ENCODE measurements at regions not wholly inside any gene's neighbourhood (a gene's known extent, or its start where the extent isn't known, plus 50 kb on each side); places are given as distances from the start of the nearest gene placed in this dataset.
A peak's percentile ranks its signal among the peaks of the same experiment; 100 is the strongest.

DNA sequence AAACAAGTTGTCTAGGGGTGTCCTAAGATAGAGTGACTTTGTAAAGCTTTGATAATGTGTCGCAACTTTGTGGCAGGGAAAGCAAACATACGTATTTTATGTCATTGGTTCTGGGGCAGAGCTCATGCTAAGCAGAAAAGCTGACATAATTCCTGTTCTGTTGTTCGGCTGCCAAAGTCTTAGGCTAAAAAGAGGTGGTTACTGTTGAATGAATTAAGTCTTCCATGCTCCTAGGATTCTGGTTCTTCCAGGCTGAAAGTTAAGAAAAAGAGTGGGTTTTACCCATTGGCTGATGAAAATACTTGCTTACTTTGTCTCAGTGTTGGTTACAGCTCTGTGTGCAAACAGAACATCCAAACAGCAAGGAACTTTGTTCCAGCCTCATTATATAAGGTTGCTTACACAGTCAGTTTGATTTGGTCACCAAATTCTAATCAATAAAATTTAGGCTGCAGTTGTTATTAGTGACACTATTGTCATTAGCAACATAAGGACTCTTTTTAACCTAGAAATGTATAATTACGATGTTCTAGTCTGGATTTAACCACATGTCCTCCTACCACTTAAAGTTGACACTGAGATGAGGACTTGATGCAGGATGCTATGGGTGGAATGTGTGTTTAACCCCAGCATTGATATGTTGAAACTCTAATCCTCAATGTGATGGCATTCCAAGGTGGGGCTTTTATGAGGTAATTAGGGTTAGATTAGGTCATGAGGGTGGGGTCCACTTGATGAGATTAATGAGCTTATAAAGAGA lies 114.0 kb upstream of the GOT2 start (continued):
- no peak for TF ChIP-seq SP5 (CRISPR knock-in tag; IDR thresholded peaks at IDR 0.05; ENCODE audit: borderline replicate concordance, low read depth)
- no peak for TF ChIP-seq ZNF337 (CRISPR knock-in tag; IDR thresholded peaks at IDR 0.05; ENCODE audit: borderline replicate concordance, low read depth)
- TF ChIP-seq EEA1 (CRISPR knock-in tag; IDR thresholded peaks at IDR 0.05; ENCODE audit: borderline replicate concordance): no peak
- no peak for TF ChIP-seq ZNF605 (CRISPR knock-in tag; IDR thresholded peaks at IDR 0.05)
- no peak for TF ChIP-seq ZSCAN9 (CRISPR knock-in tag; IDR thresholded peaks at IDR 0.05; ENCODE audit: borderline replicate concordance)
- TF ChIP-seq DNMT3B (CRISPR knock-in tag; conservative IDR thresholded peaks at IDR 0.05): no peak
- TF ChIP-seq, protein P1, sequence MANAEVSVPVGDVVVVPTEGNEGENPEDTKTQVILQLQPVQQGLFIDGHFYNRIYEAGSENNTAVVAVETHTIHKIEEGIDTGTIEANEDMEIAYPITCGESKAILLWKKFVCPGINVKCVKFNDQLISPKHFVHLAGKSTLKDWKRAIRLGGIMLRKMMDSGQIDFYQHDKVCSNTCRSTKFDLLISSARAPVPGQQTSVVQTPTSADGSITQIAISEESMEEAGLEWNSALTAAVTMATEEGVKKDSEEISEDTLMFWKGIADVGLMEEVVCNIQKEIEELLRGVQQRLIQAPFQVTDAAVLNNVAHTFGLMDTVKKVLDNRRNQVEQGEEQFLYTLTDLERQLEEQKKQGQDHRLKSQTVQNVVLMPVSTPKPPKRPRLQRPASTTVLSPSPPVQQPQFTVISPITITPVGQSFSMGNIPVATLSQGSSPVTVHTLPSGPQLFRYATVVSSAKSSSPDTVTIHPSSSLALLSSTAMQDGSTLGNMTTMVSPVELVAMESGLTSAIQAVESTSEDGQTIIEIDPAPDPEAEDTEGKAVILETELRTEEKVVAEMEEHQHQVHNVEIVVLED (CRISPR knock-in tag; IDR thresholded peaks at IDR 0.05; ENCODE audit: borderline replicate concordance): no peak
- no peak for TF ChIP-seq USF2 (IDR thresholded peaks at IDR 0.05; ENCODE audit: low read depth, low read length)
- no peak for TF ChIP-seq USF2 (CRISPR knock-in tag; IDR thresholded peaks at IDR 0.05; ENCODE audit: borderline replicate concordance)
- no peak for TF ChIP-seq ZNF34 (CRISPR knock-in tag; IDR thresholded peaks at IDR 0.05; ENCODE audit: borderline replicate concordance)
- peak in 1 of 2 experiments; percentile 3; a peak in 1 of 4 replicates for TF ChIP-seq EP300 (IDR thresholded peaks at IDR 0.05; ENCODE audit: low read depth in 2 of 2, low read length in 2 of 2)
- no peak for TF ChIP-seq EP300 (CRISPR knock-in tag; IDR thresholded peaks at IDR 0.05; ENCODE audit: borderline replicate concordance)
- TF ChIP-seq SOX6 (IDR thresholded peaks at IDR 0.05): no peak
- TF ChIP-seq SOX6 (CRISPR knock-in tag; IDR thresholded peaks at IDR 0.05): peak; percentile 79
- TF ChIP-seq ZBTB7A (CRISPR knock-in tag; IDR thresholded peaks at IDR 0.05): no peak
- TF ChIP-seq U2AF2 (IDR thresholded peaks at IDR 0.05; ENCODE audit: low read depth, low read length): no peak
- no peak for TF ChIP-seq STAG1 (CRISPR knock-in tag; IDR thresholded peaks at IDR 0.05)
- TF ChIP-seq, protein P2, sequence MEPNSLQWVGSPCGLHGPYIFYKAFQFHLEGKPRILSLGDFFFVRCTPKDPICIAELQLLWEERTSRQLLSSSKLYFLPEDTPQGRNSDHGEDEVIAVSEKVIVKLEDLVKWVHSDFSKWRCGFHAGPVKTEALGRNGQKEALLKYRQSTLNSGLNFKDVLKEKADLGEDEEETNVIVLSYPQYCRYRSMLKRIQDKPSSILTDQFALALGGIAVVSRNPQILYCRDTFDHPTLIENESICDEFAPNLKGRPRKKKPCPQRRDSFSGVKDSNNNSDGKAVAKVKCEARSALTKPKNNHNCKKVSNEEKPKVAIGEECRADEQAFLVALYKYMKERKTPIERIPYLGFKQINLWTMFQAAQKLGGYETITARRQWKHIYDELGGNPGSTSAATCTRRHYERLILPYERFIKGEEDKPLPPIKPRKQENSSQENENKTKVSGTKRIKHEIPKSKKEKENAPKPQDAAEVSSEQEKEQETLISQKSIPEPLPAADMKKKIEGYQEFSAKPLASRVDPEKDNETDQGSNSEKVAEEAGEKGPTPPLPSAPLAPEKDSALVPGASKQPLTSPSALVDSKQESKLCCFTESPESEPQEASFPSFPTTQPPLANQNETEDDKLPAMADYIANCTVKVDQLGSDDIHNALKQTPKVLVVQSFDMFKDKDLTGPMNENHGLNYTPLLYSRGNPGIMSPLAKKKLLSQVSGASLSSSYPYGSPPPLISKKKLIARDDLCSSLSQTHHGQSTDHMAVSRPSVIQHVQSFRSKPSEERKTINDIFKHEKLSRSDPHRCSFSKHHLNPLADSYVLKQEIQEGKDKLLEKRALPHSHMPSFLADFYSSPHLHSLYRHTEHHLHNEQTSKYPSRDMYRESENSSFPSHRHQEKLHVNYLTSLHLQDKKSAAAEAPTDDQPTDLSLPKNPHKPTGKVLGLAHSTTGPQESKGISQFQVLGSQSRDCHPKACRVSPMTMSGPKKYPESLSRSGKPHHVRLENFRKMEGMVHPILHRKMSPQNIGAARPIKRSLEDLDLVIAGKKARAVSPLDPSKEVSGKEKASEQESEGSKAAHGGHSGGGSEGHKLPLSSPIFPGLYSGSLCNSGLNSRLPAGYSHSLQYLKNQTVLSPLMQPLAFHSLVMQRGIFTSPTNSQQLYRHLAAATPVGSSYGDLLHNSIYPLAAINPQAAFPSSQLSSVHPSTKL (CRISPR knock-in tag; IDR thresholded peaks at IDR 0.05): peak; percentile 37; the same call in 1 of the 2 replicates
- TF ChIP-seq CEBPZ (IDR thresholded peaks at IDR 0.05; ENCODE audit: low read length): no peak
- TF ChIP-seq MBD4 (IDR thresholded peaks at IDR 0.05; ENCODE audit: borderline replicate concordance, low read length): no peak

All from HepG2 (cell line).